Stimulated activated CD4-positive, alpha-beta T cell treated with anti-CD3 and anti-CD28 coated beads, Interleukin-2, amount 100 ng/mL, for 4 hours (primary cell): ENCODE measurements at regions not wholly inside any gene's neighbourhood (a gene's known extent, or its start where the extent isn't known, plus 50 kb on each side); places are given as distances from the start of the nearest gene placed in this dataset.
A peak's percentile ranks its signal among the peaks of the same experiment; 100 is the strongest.

Experiments used
- DNase-seq: peaks from one replicate; pipeline ENCODE4 v3.0.0-alpha.2; 2020; ENCODE audit warnings: low read depth

DNA sequence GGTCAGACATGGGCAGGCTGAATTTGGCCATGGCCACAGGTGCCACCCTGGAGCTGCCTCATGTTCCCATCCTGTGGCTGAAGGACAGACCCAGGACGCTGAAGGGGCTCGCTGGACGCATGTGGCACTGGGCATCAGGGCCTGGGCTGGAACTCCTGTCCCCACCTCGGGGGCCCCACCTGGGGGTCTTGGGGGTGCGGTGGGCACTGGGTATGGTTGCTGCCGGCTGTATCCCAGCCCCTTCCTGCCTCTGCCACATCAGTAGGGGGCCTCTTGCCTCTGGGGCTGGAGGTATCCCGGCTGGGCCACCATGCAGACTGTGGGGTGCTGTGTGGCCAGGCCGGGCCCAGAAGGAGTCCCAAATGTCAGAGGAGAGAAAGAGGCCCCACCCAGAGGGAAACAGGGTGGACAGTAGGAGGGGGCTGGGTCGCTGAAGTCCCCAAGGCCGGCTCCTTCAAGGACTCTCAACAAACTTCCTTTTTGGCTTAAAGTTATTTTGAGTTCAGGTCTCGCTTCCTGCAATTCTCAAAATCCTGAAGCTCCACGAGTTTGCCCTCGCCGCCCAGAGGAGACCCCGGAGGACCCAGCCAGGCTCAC, 78.7 kb downstream of the SIK1 start:
- DNase-seq, result no peak

DNA sequence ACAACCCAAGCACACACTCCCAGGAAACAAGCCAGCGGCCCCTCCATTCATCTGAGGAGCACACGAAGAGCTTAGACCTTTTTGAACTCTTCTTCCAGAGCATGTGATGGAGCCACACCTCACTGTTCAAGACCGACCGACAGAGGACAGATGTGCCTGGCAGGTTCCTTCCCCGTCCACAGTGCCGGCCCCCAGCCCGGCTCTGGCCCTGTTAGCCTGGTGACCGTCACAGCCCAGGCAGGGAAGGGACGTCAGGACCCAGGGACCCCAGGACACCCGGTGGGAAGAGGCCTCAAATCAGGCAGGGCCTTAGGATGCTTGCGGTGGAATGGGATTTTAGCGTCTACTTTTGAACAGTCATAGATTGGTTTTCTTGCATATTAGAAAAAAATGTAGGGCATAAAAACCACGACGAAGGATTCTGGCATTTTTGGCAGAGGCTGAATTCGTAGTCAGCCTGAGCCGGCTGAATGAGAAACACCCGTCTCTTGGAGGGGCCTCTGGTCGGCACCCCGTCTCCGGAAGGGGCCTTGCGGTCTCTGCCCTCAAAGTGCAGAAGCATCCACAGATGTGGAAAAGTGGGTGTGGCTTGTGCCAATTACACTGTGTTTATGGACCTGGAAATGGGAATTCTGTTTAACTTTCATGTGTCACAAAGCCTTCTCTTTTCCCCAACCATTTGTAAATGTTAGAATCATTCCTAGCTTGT, 79.3 kb downstream of the SIK1 start:
- DNase-seq, result no peak

DNA sequence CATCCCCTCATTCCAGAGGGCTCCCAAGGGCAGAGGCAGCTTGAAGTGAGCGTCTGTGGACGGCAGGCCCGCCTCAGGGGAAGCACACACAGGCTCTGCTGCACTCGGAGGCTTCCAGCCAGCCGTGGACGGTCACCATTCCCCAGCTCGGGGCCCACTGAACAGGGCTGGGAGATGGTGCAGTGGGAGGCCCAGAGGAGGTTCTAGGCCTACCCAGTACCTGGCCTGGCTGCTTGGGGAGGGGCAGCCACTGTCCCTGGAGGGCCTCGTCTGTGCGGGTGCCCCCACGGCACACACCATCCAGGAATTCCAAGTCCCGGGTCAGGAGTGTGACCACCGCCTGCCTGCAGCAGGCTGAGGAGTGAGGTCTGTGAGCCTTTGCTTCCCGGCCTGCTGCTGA, 80.4 kb downstream of the SIK1 start:
- DNase-seq, result no peak

DNA sequence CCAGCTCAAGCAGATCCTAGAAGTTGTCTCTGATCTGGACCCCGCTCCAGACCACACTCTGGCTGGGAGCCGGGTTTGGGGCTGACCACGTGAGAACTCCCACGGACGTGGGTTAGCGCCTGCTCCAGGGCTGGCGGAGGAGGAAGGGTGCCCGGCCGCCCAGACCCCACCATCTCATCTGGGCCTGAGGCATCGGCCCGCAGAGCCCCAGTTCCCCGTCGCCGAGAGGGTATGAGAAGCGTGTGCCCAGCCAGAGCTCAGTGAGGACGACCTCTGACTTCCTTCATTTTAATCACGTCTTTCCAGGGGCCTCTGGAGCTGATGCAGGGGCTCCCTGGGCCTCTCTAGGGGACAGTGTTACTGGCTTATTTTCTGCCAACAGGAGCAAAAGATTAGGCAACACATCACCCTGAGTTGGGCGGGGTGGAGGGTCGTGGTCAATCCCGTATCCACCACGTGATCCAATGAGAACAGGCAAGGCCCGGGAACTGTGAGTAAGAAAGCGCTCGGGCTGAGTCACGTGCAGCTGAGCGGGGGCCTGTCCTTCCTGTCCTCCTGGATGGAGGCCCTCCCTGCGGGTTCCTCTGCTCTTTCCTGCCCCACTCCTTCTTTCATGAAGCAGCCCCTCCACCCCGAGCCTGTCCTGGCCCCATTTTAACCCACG, 81.1 kb downstream of the SIK1 start:
- DNase-seq, result no peak

DNA sequence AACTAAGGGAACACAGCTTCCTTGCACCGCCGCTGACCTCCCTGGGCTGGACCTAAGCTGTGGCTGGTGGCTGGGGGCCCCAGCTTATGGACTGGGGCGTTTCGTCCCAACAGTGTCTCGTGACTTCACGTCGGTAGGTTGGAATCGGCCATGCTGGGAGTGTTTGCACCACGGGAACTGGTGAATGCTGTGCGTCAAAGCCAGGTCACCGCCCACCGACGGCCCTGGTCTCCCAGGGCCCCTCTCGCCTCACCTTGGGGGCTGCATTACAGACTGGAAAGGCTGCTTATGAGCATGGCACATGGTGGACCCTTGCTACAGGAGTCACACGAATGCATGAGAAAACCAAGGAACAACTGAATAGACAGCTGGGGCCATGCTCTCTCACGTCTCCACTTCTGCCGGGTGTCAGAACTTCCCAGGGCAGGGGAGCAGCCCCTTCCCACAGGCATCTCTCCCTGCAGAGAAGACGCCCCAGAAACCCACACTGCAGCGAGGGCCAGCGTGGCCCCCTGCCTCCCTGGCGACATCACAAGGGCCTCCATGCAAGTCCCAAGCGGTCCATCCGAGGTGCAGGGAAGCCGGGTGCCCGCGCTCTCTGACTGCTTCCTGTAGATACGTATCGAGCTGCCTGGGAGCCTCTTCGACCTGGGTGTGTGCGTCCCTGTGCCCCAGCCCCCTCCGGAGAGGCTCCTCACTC, 81.7 kb downstream of the SIK1 start:
- DNase-seq, result no peak

DNA sequence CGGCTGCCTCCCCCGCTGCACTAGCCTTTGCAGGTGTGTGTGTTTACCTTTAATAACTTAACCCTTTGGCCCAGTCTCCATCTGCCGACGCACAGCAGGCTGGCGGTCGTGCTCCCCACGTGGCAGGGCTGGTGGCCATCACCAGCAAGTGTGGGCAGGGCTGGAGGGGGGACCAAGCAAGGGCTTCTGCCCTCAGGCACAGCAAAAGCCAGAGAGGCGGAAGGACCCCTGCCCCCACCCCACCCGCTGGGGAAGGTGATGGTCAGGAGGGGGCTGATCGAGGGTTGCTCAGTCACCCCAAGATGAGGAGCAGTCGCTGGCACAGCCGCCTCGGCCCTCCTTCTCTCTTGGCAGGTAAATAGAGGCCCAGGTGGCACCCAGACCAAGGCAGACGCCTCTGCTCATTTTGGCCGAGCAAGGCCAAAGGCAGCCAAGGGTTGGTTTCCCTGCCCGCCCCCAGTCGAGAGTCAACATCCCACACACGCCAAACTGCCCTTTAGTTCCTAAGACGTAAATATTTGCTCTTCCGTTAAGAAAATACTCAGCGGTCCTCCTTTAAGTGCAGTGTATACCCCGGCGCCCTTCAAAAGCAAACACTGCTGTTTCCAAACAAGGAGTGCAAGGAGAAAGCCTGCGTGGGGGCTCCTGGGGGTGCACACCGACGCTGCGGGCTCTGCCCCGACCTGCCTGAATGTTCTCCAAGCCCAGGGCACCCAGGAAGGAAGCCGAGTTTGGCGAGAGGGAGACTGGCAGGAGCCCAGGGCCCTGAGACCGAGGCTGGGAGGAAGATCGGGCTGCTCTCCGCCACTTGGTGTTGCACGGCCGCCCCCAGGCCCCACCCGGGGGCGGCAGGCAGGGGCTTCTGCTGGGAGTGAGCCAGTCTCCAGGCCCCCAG, 82.7 kb downstream of the SIK1 start:
- no peak for DNase-seq

DNA sequence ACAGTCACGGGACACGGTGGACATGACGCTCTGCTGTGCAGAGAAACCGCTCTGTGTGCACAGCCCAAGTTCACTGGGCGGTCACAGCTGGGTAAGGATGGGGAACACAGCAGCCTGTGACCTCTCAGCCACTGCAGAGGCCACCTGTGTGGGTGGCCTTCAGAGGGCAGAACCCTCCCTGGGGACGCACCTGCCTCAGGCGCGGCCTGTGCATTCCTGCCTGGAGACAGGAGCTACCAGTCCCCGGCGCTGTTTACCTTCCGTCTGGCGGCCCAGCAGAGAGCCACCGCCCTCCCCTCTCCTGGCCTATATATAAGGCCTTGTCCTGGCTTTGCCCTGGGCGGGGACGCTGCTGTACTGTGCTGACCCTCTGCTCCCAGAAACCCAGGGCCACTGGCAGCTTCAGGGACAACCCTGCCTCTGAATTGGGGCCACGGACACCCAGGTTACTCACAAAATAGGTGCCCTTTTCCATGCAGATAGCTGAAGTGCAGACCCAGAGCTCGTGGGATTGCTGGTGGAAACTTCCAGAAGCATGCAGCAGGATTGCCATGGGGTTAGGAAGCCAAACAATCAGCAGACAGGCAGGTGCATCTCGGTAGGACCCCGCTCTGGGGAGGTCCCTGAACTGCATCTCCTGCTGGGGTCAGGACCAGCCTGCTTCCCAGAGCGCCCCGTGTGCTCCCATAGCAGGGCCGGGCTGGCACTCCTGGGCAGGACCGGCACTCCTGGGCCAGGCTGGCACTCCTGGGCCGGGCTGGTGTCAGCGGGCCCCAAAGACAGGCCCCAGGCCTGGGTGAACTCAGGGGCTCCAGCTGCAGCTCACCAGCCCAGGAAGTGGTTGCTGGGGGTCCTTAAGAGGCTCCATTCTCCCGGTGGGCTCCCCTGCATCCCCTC, 83.6 kb downstream of the SIK1 start:
- no peak for DNase-seq

DNA sequence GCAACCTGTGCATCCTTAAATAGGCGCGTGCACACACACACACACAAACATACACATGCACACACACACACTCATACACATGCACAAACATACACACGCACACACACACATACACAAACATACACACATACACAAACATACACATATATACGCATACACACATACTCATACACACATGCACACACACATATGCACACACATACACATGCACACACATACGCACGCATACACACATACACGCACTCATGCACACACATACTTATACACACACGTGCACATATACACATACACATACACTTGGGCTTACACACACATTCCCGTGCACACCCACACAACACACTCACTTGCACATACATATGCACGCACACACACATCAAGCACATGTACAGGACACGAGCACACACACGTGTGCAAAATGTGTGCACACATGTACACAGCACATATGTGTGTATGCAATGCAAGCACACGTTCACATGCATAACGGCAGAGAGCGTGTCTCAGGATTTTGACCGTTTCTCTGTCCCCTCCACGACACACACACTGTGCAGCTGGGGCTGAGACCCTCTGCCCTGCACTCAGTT, 84.5 kb downstream of the SIK1 start:
- no peak for DNase-seq

DNA sequence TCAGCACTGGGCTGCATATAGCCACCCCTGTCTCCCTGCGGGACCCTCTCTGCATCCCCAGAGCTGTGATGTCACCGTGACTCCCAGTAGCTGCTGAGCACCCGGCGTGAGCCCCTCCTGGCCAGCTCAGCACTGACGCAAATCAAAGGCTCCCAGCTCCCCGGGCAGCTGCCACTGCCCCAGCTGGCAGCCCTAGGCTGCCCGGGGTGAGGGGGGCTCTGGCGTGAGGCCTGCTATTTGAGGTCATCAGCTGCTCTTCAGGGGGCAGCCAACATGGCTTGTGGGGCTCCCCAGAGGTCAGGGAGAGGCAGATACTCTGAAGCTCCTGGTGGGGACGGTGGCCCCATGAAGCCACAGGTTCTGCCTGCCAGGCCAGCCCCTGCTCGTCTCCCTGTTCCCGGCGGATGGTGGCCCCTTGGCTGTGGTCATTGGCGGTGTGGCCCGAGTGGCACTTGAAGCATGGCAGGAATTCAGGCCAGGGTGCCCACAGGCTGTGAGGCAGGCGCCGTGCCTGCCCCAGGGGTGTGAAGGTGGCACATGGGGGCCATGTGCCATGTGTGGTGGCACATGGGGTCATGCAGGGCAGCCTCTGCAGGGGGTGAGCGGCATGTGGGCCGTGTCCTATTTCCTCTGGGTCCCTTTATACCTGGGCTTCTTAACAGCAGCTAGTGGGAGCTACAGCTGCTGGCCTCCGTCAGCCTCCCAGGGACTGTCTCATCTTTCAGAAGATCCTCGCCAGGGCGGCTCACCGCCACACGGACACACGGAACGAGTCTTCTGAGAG, 85.4 kb downstream of the SIK1 start:
- DNase-seq, result no peak

DNA sequence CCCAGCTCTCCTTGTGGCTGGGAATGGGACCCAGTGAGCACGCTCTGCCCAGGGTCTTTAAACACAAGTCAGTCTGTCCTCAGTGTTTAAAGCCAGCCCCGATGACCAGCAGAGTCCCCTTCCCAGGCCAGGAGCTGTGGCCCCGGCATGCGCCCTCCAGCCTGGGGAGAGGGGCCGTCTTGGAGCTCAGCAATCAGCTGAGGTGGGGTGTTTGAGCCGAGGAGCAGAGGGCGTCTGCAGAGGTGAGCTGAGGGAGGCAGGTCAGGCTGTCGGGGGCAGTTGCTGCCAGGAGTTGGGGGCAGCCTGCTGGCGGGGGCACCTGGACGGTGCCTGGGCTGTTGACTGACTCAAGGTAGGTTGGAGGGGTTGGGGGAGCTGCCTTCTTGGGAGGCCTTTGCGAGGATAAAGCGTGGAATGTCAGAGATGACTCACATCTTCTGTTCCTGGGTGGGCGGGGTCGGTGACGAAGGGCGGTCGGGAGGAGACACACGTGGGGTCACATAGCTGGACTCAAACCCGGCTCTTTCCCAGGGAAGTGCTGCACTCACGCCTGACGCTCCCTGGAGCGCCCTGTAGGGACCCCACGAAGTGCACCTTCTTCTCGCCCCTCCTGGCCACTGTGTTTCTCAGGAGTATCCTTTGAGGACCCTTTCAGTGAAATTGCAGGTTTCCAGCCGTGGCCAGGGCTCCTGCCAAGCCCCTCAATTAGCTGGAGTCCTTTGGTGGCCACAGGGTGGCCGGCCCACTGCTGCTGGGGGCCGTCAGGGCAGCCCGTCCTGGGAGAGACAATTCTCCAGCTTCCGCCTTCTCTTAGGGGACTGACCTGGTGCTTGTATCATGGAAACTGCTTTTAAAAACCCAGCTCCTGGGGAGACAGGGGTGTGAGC, 86.2 kb downstream of the SIK1 start:
- no peak for DNase-seq

DNA sequence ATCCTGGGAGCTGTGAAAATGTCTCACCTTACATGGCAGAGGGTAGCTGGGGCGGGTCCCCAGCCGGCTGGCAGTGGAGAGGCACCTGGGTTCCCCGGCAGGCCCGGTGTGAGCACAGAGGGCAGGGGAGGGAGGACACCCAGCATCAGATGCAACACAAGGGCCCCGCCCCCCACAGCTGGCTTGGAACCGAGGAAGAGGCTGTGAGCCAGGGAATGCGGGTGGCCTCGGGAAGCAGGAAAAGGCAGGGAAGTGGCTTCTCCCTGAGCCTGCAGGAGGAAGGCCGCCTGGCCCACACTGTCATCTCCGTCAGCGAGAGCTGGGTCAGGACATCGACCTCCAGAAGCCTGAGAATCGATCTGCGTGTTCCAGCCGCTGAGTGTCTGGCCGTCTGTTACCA, 87.3 kb downstream of the SIK1 start:
- no peak for DNase-seq

DNA sequence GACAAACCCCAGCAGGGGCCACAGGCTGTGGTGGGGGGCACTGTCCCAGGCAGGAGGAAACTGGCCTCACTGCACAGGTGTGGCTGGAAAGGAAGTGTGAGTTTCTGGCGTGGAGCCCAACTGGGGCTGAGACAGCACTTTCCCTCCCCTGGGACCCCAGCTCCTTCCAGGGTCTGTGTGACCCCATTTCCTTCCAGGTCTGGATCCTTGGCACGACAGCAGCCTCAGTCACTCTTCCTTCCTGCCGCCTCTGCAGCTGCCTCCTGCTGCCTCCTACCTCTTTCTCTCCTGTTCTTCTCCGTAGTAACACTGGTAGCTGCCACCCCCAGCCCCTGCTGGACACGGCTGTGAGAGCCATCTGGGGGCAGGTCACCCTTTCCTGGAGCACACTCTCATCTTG, 88.0 kb downstream of the SIK1 start:
- DNase-seq, result no peak

DNA sequence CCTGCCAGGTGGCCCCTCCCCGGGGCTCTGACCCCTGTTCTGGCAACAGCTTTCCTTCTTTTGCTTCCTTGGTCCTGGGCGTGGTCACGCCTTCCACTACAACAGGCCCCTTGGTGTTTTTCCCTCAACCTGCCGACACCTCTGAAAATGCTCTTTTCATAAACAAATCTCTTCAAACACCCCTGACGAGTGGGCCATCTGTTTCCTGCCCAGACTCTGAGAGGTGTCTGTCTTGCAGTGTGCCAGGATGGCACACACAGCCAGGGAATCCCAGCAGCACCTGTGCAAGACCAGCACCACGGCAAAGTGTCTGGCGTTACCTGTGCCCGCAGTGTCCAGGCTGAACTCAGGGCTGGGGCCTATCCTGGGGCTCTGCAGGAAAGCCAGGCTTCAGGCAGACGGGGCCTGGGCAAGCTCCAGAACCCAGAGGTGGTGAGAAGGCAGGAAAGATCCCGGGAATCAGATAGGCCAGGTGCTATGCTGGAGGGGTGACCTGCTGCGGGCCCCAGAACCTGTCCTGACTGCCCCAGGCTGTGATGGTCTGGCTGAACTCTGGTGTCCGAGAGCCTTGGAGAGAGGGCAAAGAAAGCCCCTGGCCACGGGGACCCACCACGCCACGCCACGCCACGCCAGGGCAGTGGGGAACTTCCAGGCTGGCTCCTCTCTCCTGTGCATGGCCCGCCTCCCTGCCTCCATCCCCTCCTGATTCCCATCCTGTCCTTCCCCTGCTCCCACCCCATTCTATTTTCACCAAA, 88.9 kb downstream of the SIK1 start:
- no peak for DNase-seq

DNA sequence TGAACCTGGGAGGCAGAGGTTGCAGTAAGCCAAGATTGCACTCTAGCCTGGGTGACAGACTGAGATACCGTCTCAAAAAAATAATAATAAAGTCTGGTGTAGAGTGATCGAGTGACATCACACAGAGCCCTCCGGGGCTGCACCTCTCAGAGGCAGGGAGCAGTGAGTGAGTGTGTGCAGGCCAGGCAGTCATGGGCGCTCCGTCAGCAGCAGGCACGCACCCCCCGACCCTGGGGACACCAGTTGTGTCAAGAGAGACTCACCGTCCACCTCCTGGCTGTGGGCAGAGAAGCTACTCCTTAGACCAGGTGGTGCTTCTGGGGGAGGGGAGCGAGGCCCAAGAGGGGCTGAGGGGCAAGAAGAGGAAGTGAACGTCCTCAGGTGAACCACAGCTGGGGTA, 91.8 kb downstream of the SIK1 start:
- DNase-seq, result no peak

DNA sequence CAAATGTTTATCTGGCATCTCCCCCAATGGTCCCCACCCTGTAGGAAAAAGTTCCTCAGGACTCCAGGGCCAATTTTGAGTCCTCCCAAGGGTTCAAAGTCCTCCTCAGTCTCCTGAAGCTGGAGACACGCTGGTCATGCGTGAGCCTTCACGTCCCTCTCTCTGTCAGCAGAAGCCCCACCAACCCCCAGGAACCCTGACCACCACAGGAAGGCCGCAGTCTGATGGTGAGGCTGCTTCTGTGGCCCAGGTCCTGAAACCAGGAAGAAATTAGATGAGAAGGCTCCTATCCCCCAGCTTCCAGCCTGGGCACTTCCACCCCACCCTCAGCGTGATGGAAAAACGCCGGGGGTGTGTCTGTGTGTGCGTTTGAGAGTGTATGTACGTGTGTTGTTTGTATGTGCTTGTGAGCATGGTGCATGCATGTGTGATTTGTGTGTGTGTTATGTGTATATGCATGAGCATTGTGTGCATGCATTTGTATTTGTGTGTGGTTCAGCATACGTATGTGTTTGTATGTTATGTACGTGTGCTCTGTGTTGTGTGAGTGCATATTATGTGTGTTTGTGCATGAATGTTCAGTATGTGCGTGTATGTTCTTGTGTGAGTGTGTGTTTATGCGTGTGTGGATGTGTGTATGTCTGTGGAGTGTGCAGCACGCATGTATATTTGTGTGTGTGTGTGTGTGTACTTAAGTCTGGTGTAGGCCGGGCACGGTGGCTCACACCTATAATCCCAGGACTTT, 92.5 kb downstream of the SIK1 start:
- DNase-seq, result no peak

DNA sequence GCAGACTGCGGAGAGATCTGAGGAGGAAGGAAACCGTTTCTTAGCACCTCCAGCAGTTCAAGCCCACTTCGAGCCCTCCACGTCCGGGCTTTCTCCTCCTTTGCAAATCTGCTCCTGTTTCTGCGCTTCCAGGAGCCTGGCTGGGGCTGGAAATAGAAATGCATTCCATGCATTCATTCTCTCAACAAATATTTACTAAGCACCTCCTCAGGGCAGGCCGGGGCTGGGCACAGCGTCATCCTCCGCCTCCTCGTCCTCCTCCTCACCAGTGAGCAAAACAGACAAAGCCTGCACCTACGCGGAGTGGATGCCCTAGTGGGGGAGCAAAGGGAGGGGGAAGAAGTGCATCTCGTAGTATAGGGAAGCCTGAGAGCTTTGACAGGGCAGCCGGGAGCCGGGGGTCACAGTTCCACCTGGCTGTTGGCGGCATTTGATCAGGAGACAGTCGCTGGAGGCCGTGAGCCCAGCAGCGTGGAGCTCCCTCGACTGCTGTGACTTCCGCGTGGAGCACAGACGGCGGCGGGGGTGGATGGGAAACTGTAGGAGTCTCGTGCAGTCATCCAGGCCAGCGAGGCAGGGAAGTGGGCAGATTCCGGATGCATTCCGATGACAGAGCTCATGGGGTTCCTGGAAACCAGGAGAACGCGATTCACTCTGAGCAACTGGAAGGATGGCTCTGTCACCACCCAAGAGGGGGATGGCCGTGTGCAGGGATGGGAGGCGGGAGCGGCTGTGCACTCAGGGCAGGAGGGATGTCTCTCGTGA, 93.5 kb downstream of the SIK1 start:
- DNase-seq, result peak; percentile 13
